Calu3 (cell line): ENCODE measurements at regions not wholly inside any gene's neighbourhood (a gene's known extent, or its start where the extent isn't known, plus 50 kb on each side); places are given as distances from the start of the nearest gene placed in this dataset.

Experiments
- BruUV-seq: library from RNA; stranded (reverse); fragments of 400-500 nt; replicated peaks from 2 replicates; lab custom pipeline; 2021; lab: Mats Ljungman, UMichigan
- CTCF ChIA-PET: fragments of 300-600 bp; sonication (Branson Sonifier 250); formaldehyde crosslinking; loops from one replicate; lab custom pipeline; 2022; ENCODE audit warnings: antibody characterized with exemption; lab: Charles Lee
- DNase-seq: peaks from one replicate; pipeline ENCODE4 v3.0.0; 2022
- H3K27ac Mint-ChIP-seq: one replicate; pipeline ENCODE4 v1.8.0; 2022; ENCODE audit warnings: mixed read lengths; ENCODE audit not compliant: unreplicated experiment
- H3K27me3 Mint-ChIP-seq: one replicate; pipeline ENCODE4 v1.8.0; 2022; ENCODE audit warnings: mixed read lengths; ENCODE audit not compliant: unreplicated experiment
- H3K36me3 Mint-ChIP-seq: one replicate; pipeline ENCODE4 v1.8.0; 2022; ENCODE audit warnings: mild to moderate bottlenecking, moderate library complexity, mixed read lengths; ENCODE audit not compliant: insufficient read depth, unreplicated experiment
- H3K4me1 Mint-ChIP-seq: one replicate; pipeline ENCODE4 v1.8.0; 2022; ENCODE audit warnings: mild to moderate bottlenecking, low read depth, mixed read lengths; ENCODE audit not compliant: unreplicated experiment
- H3K4me3 Mint-ChIP-seq: one replicate; pipeline ENCODE4 v1.8.0; 2022; ENCODE audit warnings: mild to moderate bottlenecking, low read depth, moderate library complexity, mixed read lengths; ENCODE audit not compliant: unreplicated experiment
- H3K9me3 Mint-ChIP-seq: one replicate; pipeline ENCODE4 v1.8.0; 2022; ENCODE audit warnings: low read depth, mixed read lengths; ENCODE audit not compliant: unreplicated experiment
- CTCF ChIP-seq: fragments of 200-600 bp; IDR thresholded peaks from one replicate; pipeline ENCODE4 v1.8.0; 2022; ENCODE audit warnings: antibody characterized with exemption; ENCODE audit not compliant: unreplicated experiment
- intact Hi-C: fragments of 100-400 bp; cut with micrococcal nuclease; formaldehyde crosslinking; loops from one replicate; pipeline ENCODE4 v1.10.0; 2022; ENCODE audit not compliant: unreplicated experiment

- intact Hi-C loops: no loop called here
- no peak for TF ChIP-seq CTCF
- no peak overlapping the region for H3K4me3 Mint-ChIP-seq
- no peak overlapping the region for H3K27ac Mint-ChIP-seq
- H3K4me1 Mint-ChIP-seq: no peaks in the 10 kb centered on the region
- BruUV-seq: no TSS peak
- CTCF ChIA-PET: no interaction called here
- no peak for DNase-seq
- H3K27me3 Mint-ChIP-seq: peaks cover 34% of the 10 kb centered on the region
- H3K36me3 Mint-ChIP-seq: no peaks in the 10 kb centered on the region
- peaks cover 6% of the 10 kb centered on the region for H3K9me3 Mint-ChIP-seq
Measured at GRCh38 chr2:236796236-236796635, 226.6 kb downstream of the ACKR3 start.

- H3K4me1 Mint-ChIP-seq: no peaks in the 10 kb centered on the region
- intact Hi-C loops: no loop called here
- H3K4me3 Mint-ChIP-seq: no peak overlapping the region
- no peaks in the 10 kb centered on the region for H3K36me3 Mint-ChIP-seq
- no TSS peak for BruUV-seq
- no peak for DNase-seq
- no peak for TF ChIP-seq CTCF
- CTCF ChIA-PET: no interaction called here
- peaks cover 6% of the 10 kb centered on the region for H3K9me3 Mint-ChIP-seq
- no peak overlapping the region for H3K27ac Mint-ChIP-seq
- H3K27me3 Mint-ChIP-seq: peaks cover 32% of the 10 kb centered on the region
Measured at GRCh38 chr2:236797411-236797810, 227.8 kb downstream of the ACKR3 start.

GRCh38 chr2:236798491-236798890, 228.9 kb downstream of the ACKR3 start:
- H3K4me1 Mint-ChIP-seq: no peaks in the 10 kb centered on the region
- no peaks in the 10 kb centered on the region for H3K36me3 Mint-ChIP-seq
- no peak for DNase-seq
- H3K27ac Mint-ChIP-seq: no peak overlapping the region
- peaks cover 32% of the 10 kb centered on the region for H3K27me3 Mint-ChIP-seq
- H3K4me3 Mint-ChIP-seq: no peak overlapping the region
- intact Hi-C loops: no loop called here
- CTCF ChIA-PET: interaction anchor here (0.6 kb wide), 1 partner anchor 67 kb away, joined by 4 read pairs; no protein-coding TSS in a partner anchor
- peaks cover 6% of the 10 kb centered on the region for H3K9me3 Mint-ChIP-seq
- no TSS peak for BruUV-seq
- no peak for TF ChIP-seq CTCF

- no peak overlapping the region for H3K4me3 Mint-ChIP-seq
- no peaks in the 10 kb centered on the region for H3K36me3 Mint-ChIP-seq
- no peak overlapping the region for H3K27ac Mint-ChIP-seq
- intact Hi-C loops: no loop called here
- peaks cover 6% of the 10 kb centered on the region for H3K9me3 Mint-ChIP-seq
- CTCF ChIA-PET: no interaction called here
- H3K27me3 Mint-ChIP-seq: peaks cover 30% of the 10 kb centered on the region
- TF ChIP-seq CTCF: no peak
- H3K4me1 Mint-ChIP-seq: no peaks in the 10 kb centered on the region
- DNase-seq: no peak
- BruUV-seq: no TSS peak
Measured at GRCh38 chr2:236799391-236800026, 229.9 kb downstream of the ACKR3 start.
